Stimulated activated naive CD4-positive, alpha-beta T cell (primary cell): ENCODE measurements at regions not wholly inside any gene's neighbourhood (a gene's known extent, or its start where the extent isn't known, plus 50 kb on each side); places are given as distances from the start of the nearest gene placed in this dataset.
A peak's percentile ranks its signal among the peaks of the same experiment; 100 is the strongest.

ENCODE experiments used
- DNase-seq, 6 experiments: peaks; one replicate each; lab custom pipeline; 2025; lab: John Stamatoyannopoulos, UW

DNA sequence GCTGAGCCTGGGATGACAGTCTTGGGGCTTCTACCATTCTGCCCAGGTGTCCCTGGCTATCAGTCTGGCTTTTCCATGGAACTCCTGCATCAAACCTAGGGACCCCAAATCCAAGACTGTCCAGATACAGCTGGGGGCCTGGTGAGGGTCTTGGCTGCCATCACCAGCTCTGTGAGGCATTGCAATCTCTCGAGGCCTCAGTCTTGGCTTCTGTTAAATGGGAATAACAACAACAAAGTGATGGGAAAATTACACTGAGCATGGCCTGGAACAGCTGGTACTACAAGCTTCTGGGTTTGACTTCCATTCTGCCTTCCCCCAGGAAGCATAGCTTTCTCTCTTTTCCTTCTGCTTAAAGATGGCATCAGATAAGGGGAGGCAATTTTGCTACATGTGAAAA is 50.0 kb upstream of the LCTL start:
- DNase-seq = no peak

DNA sequence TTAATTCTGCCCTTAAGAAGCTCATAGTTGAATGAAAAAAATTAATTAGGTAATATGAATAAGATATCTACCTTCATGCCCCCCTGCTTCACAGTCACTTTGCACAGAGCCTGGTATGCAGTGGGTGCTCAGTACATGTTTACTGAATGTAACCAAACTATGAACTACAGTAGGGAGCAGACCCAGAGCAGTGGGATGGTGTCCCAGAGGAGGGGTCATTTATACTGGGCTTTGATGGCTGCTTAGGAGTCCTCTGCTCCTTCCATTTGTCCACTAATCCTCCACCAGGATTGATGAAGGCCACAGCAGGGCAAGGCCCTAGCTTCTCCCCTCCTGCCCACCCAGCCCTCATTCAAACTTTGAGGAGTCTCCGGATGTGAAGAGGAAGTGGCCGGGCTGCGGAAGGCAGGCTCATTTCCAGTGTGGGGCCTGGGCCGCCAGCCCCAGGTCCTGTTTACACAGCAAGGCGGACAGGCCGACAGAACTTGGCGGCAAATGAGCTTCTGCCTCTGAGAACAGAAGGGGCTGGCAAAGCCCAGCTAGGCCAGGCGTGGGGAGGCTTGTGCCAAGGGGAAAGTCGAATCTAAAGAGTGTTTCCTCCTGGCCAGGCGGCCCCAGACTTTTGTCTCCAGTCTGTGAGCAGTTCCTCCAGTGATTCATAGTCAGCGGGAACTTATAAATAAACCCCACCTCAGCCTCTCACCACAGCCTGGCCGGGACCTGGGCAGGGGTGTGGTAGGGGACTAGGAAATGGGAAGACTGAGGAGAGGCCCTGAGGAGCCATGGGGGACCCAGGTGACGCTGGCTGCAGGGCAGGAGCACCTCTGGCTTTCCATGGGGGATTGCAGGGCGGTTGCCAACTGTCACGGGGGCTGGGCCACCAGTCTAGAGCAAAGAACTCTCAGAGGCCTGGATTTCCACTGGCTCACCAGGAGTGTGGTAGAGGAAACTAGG is 51.6 kb upstream of the LCTL start:
- DNase-seq = no peak

DNA sequence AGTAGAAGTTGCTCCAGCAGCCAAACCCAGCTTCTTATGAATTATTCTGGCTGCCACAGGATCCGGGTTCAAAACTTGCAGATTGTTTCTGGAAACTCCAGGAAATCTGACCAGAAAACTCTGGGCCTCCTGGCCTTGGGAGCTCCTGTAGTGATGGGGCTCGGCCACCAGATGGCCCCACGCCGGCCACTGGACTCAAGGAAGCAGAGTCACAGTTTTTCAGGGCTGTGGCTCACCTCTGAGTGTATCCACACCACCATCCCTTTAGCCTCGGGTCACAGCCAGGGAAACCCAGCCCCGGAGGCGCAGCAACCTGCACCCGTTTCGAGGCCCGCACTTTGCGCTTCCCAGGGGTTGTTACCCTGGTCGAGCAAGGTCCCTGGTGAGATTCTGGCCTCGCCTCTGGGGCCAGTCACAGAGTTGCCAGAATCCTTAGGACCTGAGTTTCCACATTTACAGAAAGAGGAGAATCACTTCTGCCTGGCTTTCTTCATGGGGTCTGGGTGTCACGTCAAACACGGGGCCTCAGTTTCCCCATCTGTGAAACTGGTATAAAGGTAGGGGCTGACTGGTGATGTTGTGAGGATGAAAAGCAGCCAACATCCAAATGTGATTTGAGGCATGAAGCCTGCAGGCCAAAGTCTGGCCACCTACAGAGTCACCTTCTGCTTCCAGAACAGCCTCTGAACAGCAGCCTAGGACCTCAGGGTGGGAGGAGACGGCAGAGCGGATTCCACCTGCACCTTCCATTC is 53.5 kb upstream of the LCTL start:
- DNase-seq = peak in 4 of 6 experiments; percentile 2 to 20 (median 14)

DNA sequence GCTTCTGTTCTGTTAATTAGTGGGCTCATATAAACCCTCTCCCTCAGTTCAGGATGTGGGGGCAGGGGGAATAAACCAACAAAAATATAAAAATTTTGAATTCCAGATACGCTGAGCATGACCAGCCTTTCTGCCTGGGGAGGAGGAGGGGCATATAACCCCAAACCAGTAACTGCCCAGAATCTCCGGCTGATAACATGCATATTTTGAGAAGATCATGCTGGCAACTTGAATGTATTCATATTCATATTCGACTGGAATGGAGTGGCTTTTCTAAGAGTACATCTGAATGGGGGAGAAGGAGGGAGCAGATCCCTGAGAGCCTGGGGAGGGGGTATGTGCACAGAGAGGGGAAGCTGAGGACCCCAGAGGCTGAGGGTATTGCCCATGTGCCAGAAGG is 54.5 kb upstream of the LCTL start:
- no peak for DNase-seq

DNA sequence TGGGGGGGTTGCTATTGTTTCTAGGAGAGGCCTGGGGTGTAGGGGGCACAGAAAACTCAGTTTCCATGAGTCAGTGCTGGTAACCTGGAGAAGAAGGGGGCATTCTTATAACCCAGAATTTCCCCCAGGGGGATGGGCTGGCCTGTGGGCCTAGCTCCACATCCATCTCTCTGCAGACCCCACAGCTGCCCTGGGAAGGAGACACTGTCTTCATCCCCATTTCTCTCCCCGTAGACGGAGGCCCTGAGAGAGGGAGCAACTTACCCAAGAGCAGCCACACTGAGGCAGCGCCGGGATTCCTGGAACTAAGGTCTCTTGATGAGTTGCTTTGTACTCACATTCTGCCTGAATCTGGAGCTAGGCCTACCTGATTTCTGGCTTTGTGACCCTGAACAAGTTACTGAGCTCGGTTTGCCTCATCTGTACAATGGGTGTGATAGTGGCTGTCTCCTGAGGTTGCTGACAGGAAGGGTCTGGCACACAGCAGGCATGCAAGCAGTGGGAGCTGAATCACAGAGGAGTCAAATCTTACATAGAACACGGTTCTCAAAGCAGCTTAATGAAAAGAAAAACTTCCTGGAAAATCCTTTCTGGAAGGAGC is 55.0 kb upstream of the LCTL start:
- no peak for DNase-seq

DNA sequence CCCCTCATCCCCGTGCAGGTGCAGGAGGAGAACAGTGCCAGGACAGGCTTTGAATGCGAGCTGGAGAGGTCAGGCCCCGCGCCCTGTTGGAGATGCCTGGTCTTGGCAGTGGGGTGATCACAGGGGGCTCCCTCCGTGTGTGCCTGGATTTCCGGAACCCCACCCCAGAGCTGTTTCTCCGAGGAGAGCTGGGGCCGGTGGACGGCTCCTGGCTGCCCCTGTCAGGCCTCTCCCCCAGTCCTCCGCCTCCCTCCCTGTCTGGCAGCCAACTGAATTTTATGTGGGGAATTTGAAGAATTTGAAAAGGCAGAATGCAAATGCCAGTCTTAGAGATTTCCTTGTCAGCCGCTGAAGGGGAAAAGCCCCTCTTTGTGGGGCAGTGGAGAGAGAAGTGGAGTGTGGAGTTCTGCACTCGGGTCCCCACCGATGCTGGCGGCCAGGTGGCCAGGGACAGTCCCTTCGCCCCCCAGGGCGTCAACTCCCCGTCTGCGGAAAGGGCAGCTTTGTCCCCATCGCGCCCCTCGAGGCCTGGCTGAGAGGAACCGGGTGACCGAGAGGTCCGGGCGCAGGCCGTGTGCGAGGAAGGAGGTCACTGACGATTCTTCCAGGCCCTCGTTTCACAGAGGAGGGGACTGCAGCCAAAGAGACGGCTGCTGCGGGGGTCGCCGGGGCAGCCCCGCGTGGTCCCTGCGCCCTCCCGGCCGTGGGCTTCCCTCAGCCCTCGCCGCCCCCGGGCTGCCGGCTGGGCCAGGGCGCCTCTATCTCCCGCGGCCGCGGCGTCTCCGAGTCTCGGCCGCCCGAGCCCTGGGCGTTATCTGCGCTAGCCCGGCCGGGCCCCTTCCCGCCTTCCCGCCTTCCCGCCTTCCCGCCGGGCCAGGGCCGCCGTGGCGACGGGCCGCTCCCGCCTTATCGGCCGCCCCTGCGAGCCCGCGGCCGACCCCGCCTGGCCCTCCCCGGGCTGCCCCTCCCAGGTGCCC is 56.0 kb upstream of the LCTL start:
- no peak for DNase-seq

DNA sequence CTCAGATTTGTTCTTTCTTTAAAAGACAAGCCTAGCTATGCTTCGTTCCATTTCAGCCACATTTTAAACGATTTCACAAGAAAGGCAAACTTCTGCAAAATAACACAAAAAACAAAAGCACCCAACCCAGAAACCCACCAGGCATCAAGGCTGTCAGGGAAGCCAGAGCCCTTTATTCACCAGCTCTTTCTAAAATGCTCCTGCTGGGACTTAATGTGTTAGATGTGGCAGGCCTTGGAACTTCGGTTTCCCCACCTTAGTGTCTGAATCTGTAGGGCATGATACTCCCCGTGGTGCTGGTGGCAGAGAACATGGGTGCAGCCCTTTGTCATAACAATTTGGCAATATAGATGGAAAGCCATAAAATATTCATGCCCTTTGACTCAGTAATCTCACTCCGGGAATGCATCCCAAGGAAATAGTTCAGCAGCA is 56.8 kb upstream of the LCTL start:
- no peak for DNase-seq

DNA sequence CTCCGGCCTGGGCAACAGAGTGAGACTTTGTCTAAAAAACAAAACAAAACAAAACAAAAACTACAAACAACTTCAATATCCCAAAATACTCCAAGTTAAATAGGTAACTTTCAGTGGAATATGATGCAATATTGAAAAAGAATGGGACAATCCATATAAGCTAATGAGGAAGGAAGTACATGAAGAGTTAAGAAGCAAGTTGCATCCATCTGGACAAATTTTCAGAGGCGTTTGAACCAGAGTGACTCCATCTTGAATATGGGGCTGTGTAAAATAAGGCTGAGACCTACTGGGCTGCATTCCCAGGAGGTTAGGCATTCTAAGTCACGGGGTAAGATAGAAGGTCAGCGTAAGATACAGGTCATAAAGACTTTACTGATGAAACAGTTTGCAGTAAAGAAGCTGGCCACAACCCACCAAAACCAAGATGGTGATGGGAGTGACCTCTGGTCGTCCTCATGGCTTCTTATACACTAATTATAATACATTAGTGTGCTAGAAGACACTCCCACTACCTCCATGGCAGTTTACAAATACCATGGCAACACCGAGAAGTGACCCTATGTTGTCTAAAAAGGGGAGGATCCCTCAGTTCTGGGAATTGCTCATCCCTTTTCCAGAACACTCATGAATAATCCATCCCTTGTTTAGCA is 58.1 kb upstream of the LCTL start:
- no peak for DNase-seq

DNA sequence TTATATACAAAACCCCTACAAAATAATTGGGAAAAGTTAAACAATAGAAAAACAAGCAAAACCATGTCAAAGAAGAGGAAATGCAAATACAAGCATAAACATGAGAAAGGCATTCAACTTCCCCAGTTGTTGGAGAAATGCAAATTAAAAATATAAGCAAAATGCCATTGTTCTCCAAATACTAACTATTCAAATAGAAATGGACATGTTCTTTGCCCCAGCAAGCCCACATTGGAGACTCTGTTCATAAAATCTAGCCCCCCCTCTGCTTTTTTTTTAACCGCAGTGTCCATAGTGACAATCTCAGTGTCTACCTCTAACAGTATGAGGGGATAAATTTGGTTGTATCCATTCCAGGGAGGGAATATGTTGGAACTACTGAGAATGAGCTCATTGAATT is 59.7 kb upstream of the LCTL start:
- no peak for DNase-seq

DNA sequence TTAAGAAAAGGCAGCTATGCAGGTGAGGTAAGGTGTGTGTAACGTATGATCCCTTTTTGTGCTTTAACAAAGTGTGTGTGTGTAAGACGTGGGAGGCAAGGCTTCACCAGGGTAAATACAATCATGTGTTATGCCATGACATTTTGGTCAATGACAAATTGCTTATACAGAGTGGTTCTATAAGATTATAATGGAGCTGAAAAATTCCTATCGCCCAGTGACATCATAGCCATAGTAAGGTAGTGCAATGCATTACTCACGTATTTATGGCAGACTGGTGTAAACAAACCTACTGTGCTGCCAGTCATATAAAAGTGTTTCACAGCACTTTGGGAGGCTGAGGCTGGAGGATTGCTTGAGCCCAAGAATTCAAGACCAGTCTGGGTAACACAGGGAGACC is 60.2 kb upstream of the LCTL start:
- DNase-seq = no peak

DNA sequence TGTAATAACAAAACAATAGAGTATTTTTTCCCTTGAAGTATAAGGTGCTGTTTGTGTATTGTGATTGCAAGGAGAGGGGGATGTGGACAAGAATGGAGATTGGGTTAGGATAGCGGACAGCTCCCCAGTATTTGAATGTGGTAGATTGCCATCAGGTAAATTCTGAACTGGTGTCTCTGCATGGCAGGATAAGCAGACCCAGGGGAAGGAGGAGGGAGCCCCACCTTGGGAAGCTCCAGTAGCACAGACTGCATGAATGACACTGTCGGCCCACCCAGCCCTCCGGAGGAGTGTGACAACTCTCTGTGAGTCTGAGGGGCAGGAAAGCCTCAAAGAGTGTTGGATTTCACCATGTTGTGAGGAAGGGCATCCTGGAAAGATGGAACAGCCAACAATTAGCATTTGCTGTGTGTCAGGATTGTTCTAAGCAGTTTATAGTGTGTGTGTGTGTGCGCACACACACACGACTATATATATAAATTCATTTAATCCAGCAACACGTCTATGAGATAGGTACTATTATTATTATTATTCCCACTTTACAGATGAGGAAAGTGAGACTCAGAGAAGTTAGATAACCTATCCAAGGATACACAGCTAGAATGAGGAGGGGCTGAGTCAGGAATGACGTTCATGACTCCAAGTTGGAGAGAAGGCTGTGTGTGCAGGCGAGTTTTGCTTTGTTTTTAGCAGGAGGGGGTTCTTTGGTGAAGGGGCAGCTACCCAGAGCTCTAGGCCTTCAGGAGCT is 63.4 kb upstream of the LCTL start:
- DNase-seq = no peak

DNA sequence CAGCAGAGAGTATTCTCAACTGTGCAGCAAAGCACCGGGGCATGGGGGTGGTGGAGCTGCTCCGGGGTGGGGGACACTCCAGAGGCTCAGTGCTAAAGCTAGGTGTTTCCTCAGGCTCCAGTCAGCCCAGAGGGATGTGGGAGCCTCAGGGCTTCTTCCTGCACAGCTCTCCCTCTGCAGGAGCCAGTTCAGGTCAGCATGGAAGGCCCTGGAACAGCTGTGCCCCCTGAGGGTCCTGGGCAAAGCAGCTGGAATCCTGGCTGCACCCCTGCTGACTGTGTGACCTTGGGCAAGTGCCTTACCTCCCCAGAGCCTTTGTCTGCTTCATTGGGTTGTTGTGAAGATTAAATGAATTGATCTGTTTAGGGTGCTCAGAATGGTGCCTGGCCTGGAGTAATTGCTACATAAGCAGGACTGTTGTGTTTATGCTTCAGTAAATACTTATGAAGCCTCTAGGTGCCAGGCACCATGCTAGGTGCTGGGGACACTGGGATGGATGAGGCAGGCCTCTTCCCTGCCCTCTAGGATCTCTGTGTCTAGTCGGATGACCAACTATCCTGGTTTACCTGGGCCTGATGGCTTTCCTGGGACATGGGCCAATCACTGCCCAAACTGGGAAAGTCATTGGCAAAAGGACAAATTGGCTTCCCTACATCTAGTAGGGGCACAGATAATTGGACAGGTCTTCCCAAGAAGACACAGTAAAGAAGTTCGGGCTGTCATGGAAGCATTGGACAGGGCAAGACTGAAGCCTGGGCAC is 64.2 kb upstream of the LCTL start:
- DNase-seq = no peak

DNA sequence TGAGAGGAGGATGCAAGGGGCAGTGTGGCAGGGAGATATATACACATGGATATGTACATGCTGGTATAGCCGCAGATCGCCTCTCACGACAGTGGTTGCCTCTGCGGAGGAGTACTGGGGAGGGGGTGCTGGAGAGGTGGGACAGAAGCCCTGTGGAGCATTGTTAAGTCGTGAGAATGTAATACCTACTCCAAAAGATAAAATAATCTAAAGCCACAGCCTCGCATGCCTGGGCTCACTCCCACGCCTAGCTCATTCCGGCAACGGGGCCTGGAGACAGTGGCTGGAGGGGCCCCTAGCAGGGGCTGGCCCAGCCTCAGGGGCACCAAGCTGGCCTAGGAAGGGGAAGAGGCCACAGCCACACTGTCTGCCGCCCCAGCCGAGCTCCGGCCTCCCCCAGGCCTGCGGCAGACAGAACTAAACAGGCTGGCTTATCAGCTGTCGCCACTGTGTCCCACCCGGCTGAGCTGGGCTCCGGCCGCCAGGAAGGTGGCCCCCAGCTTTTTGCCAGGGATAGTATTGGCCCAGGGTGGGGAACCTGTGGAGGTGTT is 65.1 kb upstream of the LCTL start:
- DNase-seq = no peak

DNA sequence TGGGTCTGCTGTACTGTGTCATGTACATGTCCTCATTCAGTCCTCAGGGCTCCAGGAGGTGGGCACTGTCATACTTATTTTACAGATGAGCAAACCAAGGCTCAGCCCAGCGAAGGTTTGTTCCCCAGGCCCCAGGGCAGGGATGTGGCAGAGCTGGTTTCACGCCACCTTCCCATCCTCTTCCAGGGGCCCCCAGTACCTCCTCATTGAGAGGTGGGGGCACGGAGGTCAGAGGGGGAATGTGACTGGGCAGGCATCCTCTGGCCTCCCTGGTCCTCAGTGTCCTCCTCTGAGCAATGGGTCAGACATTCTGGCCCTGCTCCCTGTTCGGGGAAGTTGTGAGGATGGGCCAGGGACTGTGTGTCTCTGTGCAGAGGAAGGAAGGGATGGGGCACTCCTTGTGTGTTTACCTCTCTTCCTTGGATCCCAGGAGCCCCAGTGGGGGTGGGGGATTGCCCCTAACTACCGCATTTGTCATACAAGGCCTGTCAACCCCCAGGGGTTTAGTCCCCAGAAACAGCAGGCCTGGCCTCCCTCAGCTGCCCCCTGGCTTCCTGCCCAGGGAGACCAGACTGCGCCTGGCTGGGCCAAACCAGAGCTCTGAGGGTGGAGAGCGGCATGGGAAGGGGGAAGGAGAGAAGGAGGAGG is 65.9 kb upstream of the LCTL start:
- DNase-seq = no peak

DNA sequence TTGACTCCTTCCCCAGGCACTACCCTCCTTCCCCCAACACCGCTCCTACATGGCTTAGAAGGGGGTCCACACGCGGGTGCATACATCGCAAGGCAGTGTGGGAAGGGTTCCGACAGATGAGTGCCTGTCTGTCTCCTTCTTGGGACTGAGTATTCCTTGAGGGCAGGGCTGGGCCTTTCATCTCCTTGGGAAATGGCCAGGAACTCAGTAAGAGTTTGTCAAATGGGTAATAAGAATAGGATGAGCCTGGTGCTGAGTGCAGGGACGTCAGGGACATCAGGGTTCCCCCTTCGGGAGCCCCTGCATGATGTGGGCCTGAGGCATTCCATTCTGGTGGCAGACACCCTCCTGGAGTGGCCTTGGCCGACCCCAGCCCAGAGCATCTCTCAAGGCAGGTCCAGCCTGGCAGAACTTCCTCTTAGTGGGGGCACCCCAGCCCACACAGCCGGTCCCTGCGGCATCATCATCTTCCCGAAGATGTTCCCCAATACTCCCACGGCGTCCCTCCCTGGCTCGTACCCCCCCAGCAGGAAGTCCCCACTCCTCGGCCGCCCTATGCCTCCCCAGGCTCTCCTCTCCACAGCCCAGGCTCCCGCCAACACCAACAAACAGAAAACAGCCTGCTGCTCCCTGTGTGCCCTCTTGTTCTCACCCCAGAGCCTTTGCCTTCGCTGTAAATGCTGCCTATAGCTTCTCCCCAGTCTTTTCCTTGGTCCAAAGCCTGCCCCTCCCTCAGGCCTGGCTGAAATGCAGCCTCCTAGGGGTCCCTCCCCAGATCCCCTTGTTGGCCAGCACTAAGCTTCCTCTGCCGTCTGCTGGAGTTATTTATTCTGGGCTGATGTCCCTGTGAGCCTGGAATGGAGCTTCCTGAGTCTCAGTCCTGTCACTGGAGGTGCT is 67.5 kb upstream of the LCTL start:
- DNase-seq = no peak

DNA sequence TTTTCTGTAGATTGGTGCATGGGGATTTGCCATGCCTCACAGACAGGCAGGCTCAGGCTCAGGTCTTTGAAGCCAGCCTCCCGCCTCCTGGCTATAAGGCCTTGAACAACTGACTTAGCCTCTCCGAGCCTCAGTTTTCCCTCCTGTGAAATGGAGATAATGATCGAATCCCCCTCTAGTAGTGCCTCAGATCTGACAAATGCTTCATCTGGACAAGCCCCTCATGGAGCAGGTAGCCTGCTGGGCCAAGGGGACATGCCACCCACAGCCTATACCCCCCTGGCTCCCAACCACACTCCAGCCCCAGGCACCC is 68.1 kb upstream of the LCTL start:
- no peak for DNase-seq

DNA sequence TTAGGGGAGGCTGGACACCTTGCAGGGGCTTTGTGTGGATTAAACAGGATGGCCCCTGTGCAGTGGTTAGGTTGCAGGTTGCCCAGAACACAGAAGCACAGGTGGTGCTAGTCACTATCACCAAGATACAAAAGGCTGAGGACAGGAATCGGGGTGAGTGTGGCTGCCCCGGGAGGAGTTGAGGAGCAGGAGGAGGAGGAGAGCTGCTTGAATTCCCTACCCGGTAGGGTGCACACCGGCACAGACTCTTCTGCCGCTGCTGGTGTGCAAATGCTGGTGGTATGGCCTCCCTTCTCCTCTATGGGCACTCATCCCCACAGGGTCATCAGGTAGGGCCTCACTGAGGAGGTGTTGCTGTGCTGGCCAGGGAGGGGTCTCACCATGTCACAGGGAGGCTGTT is 67.5 kb upstream of the SMAD6 start:
- no peak for DNase-seq

DNA sequence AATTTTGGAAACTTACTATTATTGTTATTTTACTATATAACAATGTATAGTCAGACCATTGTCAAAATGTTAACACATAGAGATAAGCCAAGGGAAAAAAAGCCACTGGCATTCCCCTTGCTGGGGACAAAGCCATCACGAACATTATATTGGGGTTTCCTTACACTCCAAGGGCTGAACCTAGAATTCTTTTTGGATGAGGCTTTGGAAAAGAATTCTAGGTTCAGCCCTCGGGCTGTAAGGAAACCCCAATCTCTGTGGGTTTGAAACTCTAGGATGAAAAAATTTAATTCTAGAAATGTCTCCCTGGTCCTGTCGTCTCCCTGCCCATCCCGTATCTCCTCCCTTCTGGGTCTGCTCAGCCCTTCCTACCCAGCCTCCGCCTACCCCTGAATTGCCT is 67.0 kb upstream of the SMAD6 start:
- DNase-seq = no peak
